ENCODE measurements at regions not wholly inside any gene's neighbourhood (a gene's known extent, or its start where the extent isn't known, plus 50 kb on each side); places are given as distances from the start of the nearest gene placed in this dataset.
"Not testable (repeated sequence)": the region's sequence is repeated elsewhere in the genome, so short reads cannot be mapped to it uniquely, and the experiment has no call there.

- DNase-seq = no peak
Observed at GRCh38 chr2:40700231-40700954, 248.5 kb upstream of the SLC8A1 start.

GRCh38 chr2:40712197-40712894 is 260.5 kb upstream of the SLC8A1 start:
- not testable (repeated sequence) for DNase-seq

- DNase-seq = no peak
Observed at GRCh38 chr2:40716879-40717278, 265.0 kb upstream of the SLC8A1 start.

GRCh38 chr2:40719414-40719813 is 267.5 kb upstream of the SLC8A1 start:
- no peak for DNase-seq

GRCh38 chr2:40721595-40721994 is 269.7 kb upstream of the SLC8A1 start:
- DNase-seq = peak in 1 of 3 donors; percentile 12

- no peak for DNase-seq
Observed at GRCh38 chr2:40723194-40723593, 271.3 kb upstream of the SLC8A1 start.

GRCh38 chr2:40725040-40725439 is 273.1 kb upstream of the SLC8A1 start:
- no peak for DNase-seq

GRCh38 chr2:40725950-40726349 is 274.1 kb upstream of the SLC8A1 start:
- no peak for DNase-seq

GRCh38 chr2:40734797-40735196 is 282.9 kb upstream of the SLC8A1 start:
- DNase-seq = no peak

GRCh38 chr2:40737180-40737579 is 285.3 kb upstream of the SLC8A1 start:
- no peak for DNase-seq

- DNase-seq = no peak
Observed at GRCh38 chr2:40740419-40740818, 288.5 kb upstream of the SLC8A1 start.

GRCh38 chr2:40741532-40741931 is 289.6 kb upstream of the SLC8A1 start:
- DNase-seq = no peak

- no peak for DNase-seq
Observed at GRCh38 chr2:40746191-40746590, 294.3 kb upstream of the SLC8A1 start.

GRCh38 chr2:40751981-40752380 is 300.1 kb upstream of the SLC8A1 start:
- peak; percentile 38 to 82 (median 78) for DNase-seq

GRCh38 chr2:40752796-40753195 is 300.9 kb upstream of the SLC8A1 start:
- DNase-seq = peak; percentile 41 to 62 (median 55)

- DNase-seq = no peak
Observed at GRCh38 chr2:40754912-40755311, 303.0 kb upstream of the SLC8A1 start.

- DNase-seq = peak; percentile 32 to 67 (median 53)
Observed at GRCh38 chr2:40758401-40759155, 306.7 kb upstream of the SLC8A1 start.

- peak; percentile 64 to 78 (median 75) for DNase-seq
Observed at GRCh38 chr2:40760071-40760666, 308.3 kb upstream of the SLC8A1 start.

GRCh38 chr2:40773291-40773690 is 321.4 kb upstream of the SLC8A1 start:
- no peak for DNase-seq

- no peak for DNase-seq
Observed at GRCh38 chr2:40783704-40784103, 331.8 kb upstream of the SLC8A1 start.

- DNase-seq = no peak
Observed at GRCh38 chr2:40786636-40787035, 334.7 kb upstream of the SLC8A1 start.

GRCh38 chr2:40797120-40797519 is 345.2 kb upstream of the SLC8A1 start:
- no peak for DNase-seq

GRCh38 chr2:40803900-40804299 is 352.0 kb upstream of the SLC8A1 start:
- no peak for DNase-seq
